ENCODE measurements at regions not wholly inside any gene's neighbourhood (a gene's known extent, or its start where the extent isn't known, plus 50 kb on each side); places are given as distances from the start of the nearest gene placed in this dataset.

DNA sequence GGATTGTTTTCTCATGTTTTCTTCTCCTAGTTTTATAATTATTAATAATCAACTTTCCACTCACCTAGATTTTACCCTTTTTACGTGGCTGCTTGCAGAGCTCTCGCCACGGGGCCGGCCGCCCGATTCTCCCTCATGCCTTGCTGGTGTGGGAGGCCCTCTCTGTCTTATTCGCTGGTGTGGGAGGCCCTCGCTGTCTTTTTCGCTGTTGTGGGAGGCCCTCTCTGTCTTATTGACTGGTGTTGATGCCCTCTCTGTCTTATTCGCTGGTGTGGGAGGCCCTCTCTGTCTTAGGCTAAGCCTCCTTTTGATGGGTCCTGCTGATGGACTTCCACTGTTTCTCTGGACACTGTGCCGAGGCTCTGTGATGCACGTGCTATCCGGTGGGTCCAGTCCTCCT lies 161.3 kb upstream of the IRX2 start:
- TF ChIP-seq, protein P1, sequence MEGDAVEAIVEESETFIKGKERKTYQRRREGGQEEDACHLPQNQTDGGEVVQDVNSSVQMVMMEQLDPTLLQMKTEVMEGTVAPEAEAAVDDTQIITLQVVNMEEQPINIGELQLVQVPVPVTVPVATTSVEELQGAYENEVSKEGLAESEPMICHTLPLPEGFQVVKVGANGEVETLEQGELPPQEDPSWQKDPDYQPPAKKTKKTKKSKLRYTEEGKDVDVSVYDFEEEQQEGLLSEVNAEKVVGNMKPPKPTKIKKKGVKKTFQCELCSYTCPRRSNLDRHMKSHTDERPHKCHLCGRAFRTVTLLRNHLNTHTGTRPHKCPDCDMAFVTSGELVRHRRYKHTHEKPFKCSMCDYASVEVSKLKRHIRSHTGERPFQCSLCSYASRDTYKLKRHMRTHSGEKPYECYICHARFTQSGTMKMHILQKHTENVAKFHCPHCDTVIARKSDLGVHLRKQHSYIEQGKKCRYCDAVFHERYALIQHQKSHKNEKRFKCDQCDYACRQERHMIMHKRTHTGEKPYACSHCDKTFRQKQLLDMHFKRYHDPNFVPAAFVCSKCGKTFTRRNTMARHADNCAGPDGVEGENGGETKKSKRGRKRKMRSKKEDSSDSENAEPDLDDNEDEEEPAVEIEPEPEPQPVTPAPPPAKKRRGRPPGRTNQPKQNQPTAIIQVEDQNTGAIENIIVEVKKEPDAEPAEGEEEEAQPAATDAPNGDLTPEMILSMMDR (IDR thresholded peaks at IDR 0.05) = no peak
- TF ChIP-seq POLR2A (IDR thresholded peaks at IDR 0.05) = no peak

Data from tibial nerve (tissue), 3 donors.